Activated B cell treated with CpG ODN at 0.5 μM for 24 hours (primary cell): ENCODE measurements at regions not wholly inside any gene's neighbourhood (a gene's known extent, or its start where the extent isn't known, plus 50 kb on each side); places are given as distances from the start of the nearest gene placed in this dataset.
A peak's percentile ranks its signal among the peaks of the same experiment; 100 is the strongest.

Experiments used
- ATAC-seq: fragments of 200-7000 bp; cut with Tn5 transposase; one replicate; pipeline ENCODE4 v1.10.0; 2021; ENCODE audit warnings: low read depth, mild to moderate bottlenecking, moderate library complexity
- CTCF ChIA-PET: fragments of 350-600 bp; sonication (Branson Sonifier 250); formaldehyde crosslinking; loops from one replicate; lab custom pipeline; 2021; ENCODE audit warnings: antibody characterized with exemption; lab: Charles Lee
- POLR2A ChIA-PET: fragments of 350-600 bp; sonication (Branson Sonifier 250); formaldehyde crosslinking; loops from one replicate; lab custom pipeline; 2021; ENCODE audit warnings: antibody characterized with exemption; lab: Charles Lee
- DNase-seq: peaks from one replicate; pipeline ENCODE4 v3.0.0; 2022
- H3K27ac Mint-ChIP-seq: one replicate; pipeline ENCODE4 v1.8.0; 2020; ENCODE audit warnings: mixed read lengths
- H3K27me3 Mint-ChIP-seq: one replicate; pipeline ENCODE4 v1.8.0; 2021; ENCODE audit warnings: mixed read lengths
- H3K36me3 Mint-ChIP-seq: one replicate; pipeline ENCODE4 v1.8.0; 2021; ENCODE audit warnings: low read depth, mixed read lengths
- H3K4me1 Mint-ChIP-seq: one replicate; pipeline ENCODE4 v1.8.0; 2021; ENCODE audit warnings: mixed read lengths
- H3K4me3 Mint-ChIP-seq: one replicate; pipeline ENCODE4 v1.8.0; 2020; ENCODE audit warnings: mild to moderate bottlenecking, mixed read lengths
- H3K9me3 Mint-ChIP-seq: one replicate; pipeline ENCODE4 v1.8.0; 2020; ENCODE audit warnings: mixed read lengths
- intact Hi-C: fragments of 100-400 bp; cut with micrococcal nuclease; formaldehyde crosslinking; loops from one replicate; pipeline ENCODE4 v1.15.1; 2024
- TF ChIP-seq, protein P1 (sequence below): fragments of 200-600 bp; IDR thresholded peaks from one replicate; pipeline ENCODE4 v1.8.0; 2022; ENCODE audit warnings: antibody characterized with exemption, mild to moderate bottlenecking

GRCh38 chr22:19619144-19620009 is 94.9 kb upstream of the SEPTIN5 start:
- H3K4me1 Mint-ChIP-seq: peaks cover 59% of the 10 kb centered on the region
- H3K27me3 Mint-ChIP-seq: peaks cover 20% of the 10 kb centered on the region
- ATAC-seq (peak; percentile 43), DNase-seq (peak; percentile 31)
- H3K9me3 Mint-ChIP-seq: no peaks in the 10 kb centered on the region
- POLR2A ChIA-PET: interaction anchor here (0.5 to 1.9 kb wide), 8 partner anchors 9 to 497 kb away, joined by 3 to 9 read pairs (median 3); partner anchors contain the start of genes CDC45, CLTCL1, DGCR2 and HIRA
- no peaks in the 10 kb centered on the region for H3K36me3 Mint-ChIP-seq
- H3K27ac Mint-ChIP-seq: peak overlapping the region; percentile 13
- intact Hi-C loops: loop anchor here (5.0 kb wide), 1 partner anchor 327 kb away; the partner anchor contains the start of gene CLTCL1
- CTCF ChIA-PET: interaction anchor here (1.2 kb wide), 1 partner anchor 11 kb away, joined by 9 read pairs; no protein-coding TSS in a partner anchor
- TF ChIP-seq, protein P1, sequence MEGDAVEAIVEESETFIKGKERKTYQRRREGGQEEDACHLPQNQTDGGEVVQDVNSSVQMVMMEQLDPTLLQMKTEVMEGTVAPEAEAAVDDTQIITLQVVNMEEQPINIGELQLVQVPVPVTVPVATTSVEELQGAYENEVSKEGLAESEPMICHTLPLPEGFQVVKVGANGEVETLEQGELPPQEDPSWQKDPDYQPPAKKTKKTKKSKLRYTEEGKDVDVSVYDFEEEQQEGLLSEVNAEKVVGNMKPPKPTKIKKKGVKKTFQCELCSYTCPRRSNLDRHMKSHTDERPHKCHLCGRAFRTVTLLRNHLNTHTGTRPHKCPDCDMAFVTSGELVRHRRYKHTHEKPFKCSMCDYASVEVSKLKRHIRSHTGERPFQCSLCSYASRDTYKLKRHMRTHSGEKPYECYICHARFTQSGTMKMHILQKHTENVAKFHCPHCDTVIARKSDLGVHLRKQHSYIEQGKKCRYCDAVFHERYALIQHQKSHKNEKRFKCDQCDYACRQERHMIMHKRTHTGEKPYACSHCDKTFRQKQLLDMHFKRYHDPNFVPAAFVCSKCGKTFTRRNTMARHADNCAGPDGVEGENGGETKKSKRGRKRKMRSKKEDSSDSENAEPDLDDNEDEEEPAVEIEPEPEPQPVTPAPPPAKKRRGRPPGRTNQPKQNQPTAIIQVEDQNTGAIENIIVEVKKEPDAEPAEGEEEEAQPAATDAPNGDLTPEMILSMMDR: no peak
- H3K4me3 Mint-ChIP-seq: peak overlapping the region; percentile 57

- Mint-ChIP-seq H3K9me3 (no peaks in the 10 kb centered on the region), H3K4me3 (peak overlapping the region; percentile 77), H3K27me3 (peaks cover 14% of the 10 kb centered on the region), H3K36me3 (no peaks in the 10 kb centered on the region), H3K27ac (no peak overlapping the region), H3K4me1 (peaks cover 46% of the 10 kb centered on the region)
- intact Hi-C loops: loop anchor here (5.0 kb wide), 1 partner anchor 329 kb away; the partner anchor contains the start of gene CLTCL1
- POLR2A ChIA-PET: interaction anchor here (1.9 kb wide), 1 partner anchor 329 kb away, joined by 4 read pairs; the partner anchor contains the start of gene CLTCL1
- CTCF ChIA-PET: interaction anchor here (1.0 kb wide), 1 partner anchor 9 kb away, joined by 3 read pairs; no protein-coding TSS in a partner anchor
- ATAC-seq (no peak), DNase-seq (no peak)
- TF ChIP-seq, protein P1: no peak
Measured at GRCh38 chr22:19620742-19621371, 93.4 kb upstream of the SEPTIN5 start.

GRCh38 chr22:19621373-19622060 is 92.8 kb upstream of the SEPTIN5 start:
- Mint-ChIP-seq H3K27me3 (peaks cover 19% of the 10 kb centered on the region), H3K4me1 (peaks cover 46% of the 10 kb centered on the region), H3K27ac (peak overlapping the region; percentile 89), H3K36me3 (no peaks in the 10 kb centered on the region), H3K9me3 (no peaks in the 10 kb centered on the region), H3K4me3 (peak overlapping the region; percentile 77)
- DNase-seq (no peak), ATAC-seq (no peak)
- ChIA-PET CTCF (interaction anchor here (1.0 kb wide), 3 partner anchors 8 to 442 kb away, joined by 3 read pairs; no protein-coding TSS in a partner anchor), POLR2A (no interaction called here)
- intact Hi-C loops: loop anchor here (1.0 to 5.0 kb wide), 8 partner anchors 25 to 536 kb away; partner anchors contain the start of genes CDC45, CLTCL1, ESS2 and SLC25A1
- TF ChIP-seq, protein P1: no peak

GRCh38 chr22:19622061-19622441 is 92.3 kb upstream of the SEPTIN5 start:
- Mint-ChIP-seq H3K27ac (peak overlapping the region; percentile 89), H3K9me3 (no peaks in the 10 kb centered on the region), H3K4me3 (peak overlapping the region; percentile 77), H3K27me3 (peaks cover 19% of the 10 kb centered on the region), H3K36me3 (no peaks in the 10 kb centered on the region), H3K4me1 (peaks cover 46% of the 10 kb centered on the region)
- DNase-seq (peak; percentile 69), ATAC-seq (peak; percentile 88)
- ChIA-PET POLR2A (interaction anchor here (0.6 kb wide), 1 partner anchor 1472 kb away, joined by 6 read pairs; the partner anchor contains the start of gene USP18), CTCF (interaction anchor here (1.0 kb wide), 2 partner anchors 148 to 443 kb away, joined by 3 read pairs; no protein-coding TSS in a partner anchor)
- TF ChIP-seq, protein P1: no peak
- intact Hi-C loops: loop anchor here (1.0 to 5.0 kb wide), 8 partner anchors 25 to 537 kb away; partner anchors contain the start of genes CDC45, CLTCL1, ESS2 and SLC25A1
